ENCODE measurements at regions not wholly inside any gene's neighbourhood (a gene's known extent, or its start where the extent isn't known, plus 50 kb on each side); places are given as distances from the start of the nearest gene placed in this dataset.

DNA sequence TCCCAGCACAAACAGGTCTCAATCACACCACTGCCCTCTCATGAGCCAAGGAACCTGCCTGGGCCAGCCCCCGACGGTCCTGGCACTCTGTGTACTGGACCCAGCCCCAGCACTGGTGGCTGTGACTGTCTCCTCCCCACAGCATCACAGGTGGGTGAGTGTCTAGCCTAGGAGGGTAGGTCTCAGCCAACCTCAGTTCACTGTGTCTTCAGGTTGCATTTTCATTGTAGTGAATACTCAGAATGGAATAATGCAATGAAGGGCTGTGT is 163.4 kb upstream of the NSMCE3 start:
- no peaks in the 10 kb centered on the region for H3K27me3 ChIP-seq (ENCODE audit: control insufficient read depth, insufficient read depth, low read length)
- POLR2A ChIA-PET (ENCODE audit: unreplicated experiment): no interaction called here
- BruUV-seq (replicated peaks): no TSS peak
- ATAC-seq (ENCODE audit: low read depth) (no peak), DNase-seq (no peak)
- H3K79me1 ChIP-seq (ENCODE audit: low read depth in 1 of 2, low read length in 2 of 2): no peaks in the 10 kb centered on the region
- no peak overlapping the region for H3K4me2 ChIP-seq (ENCODE audit: low read depth, low read length)
- H4K5ac ChIP-seq (ENCODE audit: low read depth, low read length): no peak overlapping the region
- H2BK20ac ChIP-seq (ENCODE audit: low read depth, low read length): no peak overlapping the region
- no peak overlapping the region for H2AFZ ChIP-seq (replicated peaks; ENCODE audit: low read length, poor library complexity)
- no peaks in the 10 kb centered on the region for H3K36me3 ChIP-seq (ENCODE audit: control insufficient read depth, insufficient read depth, low read length)
- CTCF ChIA-PET: no interaction called here
- no peak overlapping the region for H3K4ac ChIP-seq (ENCODE audit: low read depth, low read length)
- H3K9me3 ChIP-seq (ENCODE audit: control insufficient read depth, insufficient read depth, low read length): no peaks in the 10 kb centered on the region
- H2BK120ac ChIP-seq (ENCODE audit: low read depth, low read length): no peak overlapping the region
- no peaks in the 10 kb centered on the region for H3K9me1 ChIP-seq (ENCODE audit: insufficient read depth, low read length)
- H4K20me1 ChIP-seq (ENCODE audit: insufficient read depth, low read length): no peaks in the 10 kb centered on the region
- WGBS, 2 experiments (ENCODE audit: extremely low coverage in 2 of 2, insufficient read length in 1 of 2): no CpG with 5 or more reads among the region's 2 CpGs
- TF ChIP-seq CEBPB (IDR thresholded peaks at IDR 0.05; ENCODE audit: low read depth, low read length) (no peak), SMC3 (IDR thresholded peaks at IDR 0.05; ENCODE audit: low read depth, low read length) (no peak), CTCF (conservative IDR thresholded peaks at IDR 0.05; ENCODE audit: low read depth, low read length) (no peak), MAFK (IDR thresholded peaks at IDR 0.05; ENCODE audit: low read depth, low read length) (no peak), POLR2A (IDR thresholded peaks at IDR 0.05; ENCODE audit: low read depth, low read length) (no peak), NFE2L2 (IDR thresholded peaks at IDR 0.05; ENCODE audit: low read depth, low read length) (no peak), MAZ (IDR thresholded peaks at IDR 0.05; ENCODE audit: borderline replicate concordance, low read depth, low read length) (no peak), FOS (IDR thresholded peaks at IDR 0.05; ENCODE audit: low read depth, low read length) (no peak), BHLHE40 (IDR thresholded peaks at IDR 0.05; ENCODE audit: low read depth, low read length) (no peak), RCOR1 (IDR thresholded peaks at IDR 0.05; ENCODE audit: insufficient replicate concordance, low read length) (no peak), CHD1 (IDR thresholded peaks at IDR 0.05; ENCODE audit: low read depth, low read length) (no peak), MXI1 (IDR thresholded peaks at IDR 0.05; ENCODE audit: borderline replicate concordance, low read depth, low read length) (no peak)
- TF ChIP-seq, protein P1, sequence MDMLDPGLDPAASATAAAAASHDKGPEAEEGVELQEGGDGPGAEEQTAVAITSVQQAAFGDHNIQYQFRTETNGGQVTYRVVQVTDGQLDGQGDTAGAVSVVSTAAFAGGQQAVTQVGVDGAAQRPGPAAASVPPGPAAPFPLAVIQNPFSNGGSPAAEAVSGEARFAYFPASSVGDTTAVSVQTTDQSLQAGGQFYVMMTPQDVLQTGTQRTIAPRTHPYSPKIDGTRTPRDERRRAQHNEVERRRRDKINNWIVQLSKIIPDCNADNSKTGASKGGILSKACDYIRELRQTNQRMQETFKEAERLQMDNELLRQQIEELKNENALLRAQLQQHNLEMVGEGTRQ (IDR thresholded peaks at IDR 0.05; ENCODE audit: low read depth, low read length): no peak
- TF ChIP-seq, protein P2, sequence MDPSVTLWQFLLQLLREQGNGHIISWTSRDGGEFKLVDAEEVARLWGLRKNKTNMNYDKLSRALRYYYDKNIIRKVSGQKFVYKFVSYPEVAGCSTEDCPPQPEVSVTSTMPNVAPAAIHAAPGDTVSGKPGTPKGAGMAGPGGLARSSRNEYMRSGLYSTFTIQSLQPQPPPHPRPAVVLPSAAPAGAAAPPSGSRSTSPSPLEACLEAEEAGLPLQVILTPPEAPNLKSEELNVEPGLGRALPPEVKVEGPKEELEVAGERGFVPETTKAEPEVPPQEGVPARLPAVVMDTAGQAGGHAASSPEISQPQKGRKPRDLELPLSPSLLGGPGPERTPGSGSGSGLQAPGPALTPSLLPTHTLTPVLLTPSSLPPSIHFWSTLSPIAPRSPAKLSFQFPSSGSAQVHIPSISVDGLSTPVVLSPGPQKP (IDR thresholded peaks at IDR 0.05; ENCODE audit: borderline replicate concordance, low read depth, low read length): no peak
- no peak overlapping the region for H3K14ac ChIP-seq (replicated peaks; ENCODE audit: low read depth, low read length)
- no peak overlapping the region for H2AK9ac ChIP-seq (replicated peaks; ENCODE audit: low read depth, low read length, poor library complexity)
- no peak overlapping the region for H3K56ac ChIP-seq (ENCODE audit: extremely low read depth, insufficient read depth, low read length)
- H3K23ac ChIP-seq (ENCODE audit: low read depth, low read length): no peak overlapping the region
- no peak overlapping the region for H4K91ac ChIP-seq (ENCODE audit: insufficient read depth, low read depth, low read length)
- dilution Hi-C loops (cut with HindIII; ENCODE audit: low sequenced_read_pairs, unreplicated experiment) (no loop called here), in situ Hi-C loops (cut with MboI; ENCODE audit: low sequenced_read_pairs) (no loop called here), intact Hi-C loops (cut with micrococcal nuclease) (no loop called here)
- H2BK15ac ChIP-seq (ENCODE audit: low read depth, low read length): no peak overlapping the region
- H3K27ac ChIP-seq (ENCODE audit: insufficient read depth, low read length): no peak overlapping the region
- no peaks in the 10 kb centered on the region for H3K4me1 ChIP-seq (ENCODE audit: control insufficient read depth, insufficient read depth, low read length)
- no peak overlapping the region for H4K8ac ChIP-seq (ENCODE audit: low read depth in 2 of 2, low read length in 2 of 2)
- no peak overlapping the region for H2BK5ac ChIP-seq (ENCODE audit: low read depth, low read length, poor library complexity, severe bottlenecking)
- no peak overlapping the region for H3K18ac ChIP-seq (ENCODE audit: low read depth, low read length)
- no peak overlapping the region for H2AK5ac ChIP-seq (ENCODE audit: low read depth, low read length)
- no peak overlapping the region for H3K9ac ChIP-seq (ENCODE audit: low read depth, low read length)
- no peak overlapping the region for H3K4me3 ChIP-seq (ENCODE audit: insufficient read depth, low read depth, low read length)
